ENCODE measurements at regions not wholly inside any gene's neighbourhood (a gene's known extent, or its start where the extent isn't known, plus 50 kb on each side); places are given as distances from the start of the nearest gene placed in this dataset.
"Not testable (repeated sequence)": the region's sequence is repeated elsewhere in the genome, so short reads cannot be mapped to it uniquely, and the experiment has no call there.

GRCh38 chr2:171266102-171266501 is 105.4 kb upstream of the TLK1 start:
- ATAC-seq: no peak
- intact Hi-C loops (cut with DNase I): no loop called here
- no peak for DNase-seq

DNA sequence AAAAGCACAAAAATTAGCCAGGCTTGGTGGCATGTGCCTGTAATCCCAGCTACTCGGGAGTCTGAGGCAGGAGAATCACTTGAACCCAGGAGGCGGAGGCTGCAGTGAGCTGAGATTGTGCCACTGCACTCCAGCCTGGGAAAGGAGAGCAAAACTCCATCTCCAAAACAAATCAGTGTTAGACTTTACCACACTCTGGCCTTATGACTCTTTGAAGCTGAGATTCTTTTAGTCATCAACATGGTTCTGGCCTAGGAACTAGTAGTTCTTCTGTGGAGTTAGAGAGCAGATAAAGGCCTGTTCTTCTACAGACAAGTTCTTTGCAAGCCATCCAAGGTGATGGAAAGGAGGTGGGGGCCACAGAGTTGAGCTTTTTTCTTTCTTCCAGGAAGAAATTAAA is 100.8 kb upstream of the TLK1 start:
- intact Hi-C loops (cut with DNase I); DNase-seq; ATAC-seq: not testable (repeated sequence)

DNA sequence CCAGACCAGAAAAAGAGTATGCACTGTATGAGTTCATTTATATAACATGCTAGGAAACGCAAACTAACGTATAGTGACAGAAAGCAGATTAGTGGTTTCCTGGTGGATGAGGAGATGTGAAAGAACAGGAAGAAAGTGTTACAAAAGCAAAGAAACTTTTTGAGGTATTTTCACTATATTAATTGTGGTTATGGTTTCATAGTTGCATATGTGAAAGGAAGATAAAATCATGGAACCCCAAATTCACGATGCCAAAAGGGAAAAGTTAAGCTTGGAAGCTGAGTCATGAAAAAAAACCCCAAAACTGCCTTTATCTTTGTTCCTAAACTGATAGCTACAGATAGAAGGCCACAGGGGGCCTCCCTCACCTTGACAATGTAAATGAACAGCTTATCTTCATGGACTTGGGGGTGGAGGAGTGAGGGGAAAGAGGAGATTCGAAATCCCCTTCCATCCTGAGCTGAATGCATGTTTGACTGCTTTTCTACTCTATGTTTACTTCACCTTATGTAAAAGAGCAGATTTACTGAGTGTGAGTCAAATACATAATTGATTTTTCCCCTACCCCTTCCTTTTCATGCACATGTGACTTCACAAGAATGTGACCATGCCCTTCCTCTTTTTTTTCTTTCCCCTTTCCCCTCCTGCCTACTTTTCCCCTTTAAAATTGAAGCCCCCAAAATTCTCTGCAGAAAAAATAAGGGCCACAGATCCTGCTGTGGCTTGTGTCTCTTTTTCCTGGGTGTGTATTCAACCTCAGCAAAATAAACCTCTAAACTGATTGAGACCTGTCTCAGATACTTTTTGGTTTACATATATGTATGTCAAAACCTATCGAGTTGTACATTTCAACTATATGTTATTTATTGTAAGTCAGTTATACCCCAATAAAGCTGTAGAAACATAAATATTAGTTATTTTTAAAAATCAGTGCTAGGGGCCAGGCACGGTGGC is 100.1 kb upstream of the TLK1 start:
- intact Hi-C loops (cut with DNase I): no loop called here
- DNase-seq (no peak), ATAC-seq (no peak)

DNA sequence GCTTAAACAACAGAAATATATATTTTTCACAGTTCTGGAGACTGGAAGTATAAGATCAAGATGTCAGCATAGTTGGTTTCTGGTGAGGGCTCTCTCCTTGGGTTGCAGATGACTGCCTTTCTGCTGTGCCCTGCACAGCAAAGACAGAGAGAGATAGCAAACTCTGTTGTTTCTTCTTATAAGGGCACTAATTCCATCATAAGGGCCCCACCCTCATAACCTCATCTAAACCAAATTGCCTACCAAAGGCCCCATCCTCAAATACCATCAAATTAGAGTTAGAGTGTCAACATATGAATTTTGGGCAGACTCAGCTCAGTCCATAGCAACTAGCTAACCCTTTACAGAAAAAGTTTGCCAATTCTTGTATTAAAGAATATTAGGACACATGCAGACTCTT is 94.0 kb upstream of the TLK1 start:
- no peak for ATAC-seq
- intact Hi-C loops (cut with DNase I): no loop called here
- no peak for DNase-seq

GRCh38 chr2:171253900-171254650 is 93.4 kb upstream of the TLK1 start:
- DNase-seq: no peak
- no peak for ATAC-seq
- intact Hi-C loops (cut with DNase I): no loop called here

DNA sequence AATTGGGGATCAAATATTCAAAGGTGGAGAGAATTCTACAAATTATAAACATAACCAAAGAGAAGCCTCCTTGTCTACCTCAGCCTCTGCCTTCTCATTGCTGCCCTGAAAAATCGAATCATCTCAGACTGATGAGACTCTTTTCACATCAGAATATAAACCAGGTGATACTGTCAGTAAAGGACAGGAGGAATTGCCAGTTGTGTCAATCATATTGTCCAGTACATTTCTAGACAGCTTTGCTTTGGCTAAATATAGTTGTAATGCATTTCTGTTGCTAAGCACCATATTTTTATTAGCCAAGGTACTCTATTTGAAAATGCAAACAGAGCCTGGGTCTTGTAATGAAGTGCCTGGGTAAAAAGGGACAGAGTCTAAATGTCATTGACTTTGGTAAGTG is 92.6 kb upstream of the TLK1 start:
- intact Hi-C loops (cut with DNase I): no loop called here
- DNase-seq: no peak
- ATAC-seq: no peak

DNA sequence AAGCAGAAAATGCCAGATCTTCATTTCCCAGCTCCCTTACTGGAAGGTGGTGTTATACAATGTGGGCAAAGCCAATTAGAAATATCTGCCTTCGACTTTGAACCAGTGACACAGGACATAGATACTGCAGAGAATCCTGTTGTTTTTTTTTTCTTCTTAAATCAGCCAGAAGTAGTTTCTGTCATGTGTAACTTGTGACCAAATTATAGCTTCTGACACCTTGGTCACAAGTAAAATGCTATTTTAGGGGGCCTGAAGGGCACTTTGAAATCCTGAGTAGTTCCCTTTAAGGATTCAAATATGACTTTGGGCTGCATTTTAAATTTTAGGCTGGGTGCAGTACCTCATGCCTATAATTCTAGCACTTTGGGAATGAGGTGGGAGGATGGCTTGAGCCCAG is 89.0 kb upstream of the TLK1 start:
- DNase-seq: no peak
- intact Hi-C loops (cut with DNase I): no loop called here
- ATAC-seq: no peak

GRCh38 chr2:171247741-171248662 is 87.3 kb upstream of the TLK1 start:
- DNase-seq (no peak), ATAC-seq (no peak)
- intact Hi-C loops (cut with DNase I): no loop called here

DNA sequence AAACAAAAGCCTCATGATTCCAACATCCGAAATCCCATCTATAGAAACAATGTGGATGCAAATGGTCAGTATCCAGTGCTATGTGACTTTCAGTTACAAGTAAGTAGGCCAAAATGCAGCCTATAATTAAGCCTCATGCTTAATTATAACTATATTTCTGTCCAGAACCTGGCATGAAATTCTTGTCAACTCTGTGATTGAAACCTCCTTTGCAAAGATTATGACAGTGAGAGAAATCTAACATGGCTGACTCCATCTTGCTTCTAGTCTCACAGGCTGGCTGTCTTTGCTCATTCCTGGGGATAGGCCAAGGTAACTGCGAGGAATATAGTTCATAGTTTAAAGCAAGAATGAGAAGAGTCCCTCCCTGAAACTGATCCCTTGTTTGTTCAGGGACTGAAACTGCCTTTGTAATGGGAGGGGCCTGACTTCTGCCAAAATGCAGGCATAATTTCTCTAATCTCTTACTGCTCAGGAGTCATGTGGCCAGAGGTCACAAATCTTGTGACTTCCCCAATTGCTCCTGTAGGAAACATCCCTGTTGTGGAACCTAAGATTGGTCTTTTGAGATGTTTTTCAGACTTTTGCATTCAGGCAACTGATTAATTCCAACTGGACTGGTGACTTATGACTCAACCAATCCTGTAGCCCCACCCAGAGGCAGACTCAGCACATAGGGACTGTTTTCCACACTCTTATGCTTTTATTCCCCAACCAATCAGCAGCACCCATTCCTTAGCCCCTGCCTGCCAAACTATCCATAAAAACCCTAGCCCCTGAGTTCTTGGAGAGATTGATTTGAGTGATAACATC is 84.5 kb upstream of the TLK1 start:
- intact Hi-C loops (cut with DNase I): no loop called here
- ATAC-seq (no peak), DNase-seq (no peak)

- intact Hi-C loops (cut with DNase I): no loop called here
- no peak for ATAC-seq
Observed at GRCh38 chr2:171244466-171244969, 83.8 kb upstream of the TLK1 start.

GRCh38 chr2:171241771-171242170 is 81.1 kb upstream of the TLK1 start:
- ATAC-seq: no peak
- intact Hi-C loops (cut with DNase I): no loop called here
- DNase-seq: no peak

More at GRCh38 chr2:171244466-171244969, 83.8 kb upstream of the TLK1 start:
- no peak for DNase-seq

DNA sequence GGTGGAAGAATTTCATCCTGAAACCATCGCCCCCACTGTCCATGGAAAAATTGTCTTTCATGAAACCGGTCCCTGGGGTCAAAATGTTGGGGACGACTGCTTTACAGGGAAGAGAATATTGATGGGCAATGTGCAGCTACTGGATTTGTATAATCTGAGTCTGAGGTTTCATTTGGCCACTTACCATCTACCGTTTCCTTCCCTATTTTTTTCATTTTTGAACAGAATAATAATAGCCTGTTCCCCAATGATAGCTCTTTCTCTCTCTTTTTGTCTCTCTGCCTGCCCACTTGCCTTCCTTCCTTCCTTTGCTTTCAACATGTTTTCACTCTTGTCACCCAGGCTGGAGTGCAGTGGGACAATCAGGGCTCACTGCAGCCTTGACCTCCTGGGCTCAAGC is 78.3 kb upstream of the TLK1 start:
- ATAC-seq (no peak), DNase-seq (no peak)
- intact Hi-C loops (cut with DNase I): no loop called here

DNA sequence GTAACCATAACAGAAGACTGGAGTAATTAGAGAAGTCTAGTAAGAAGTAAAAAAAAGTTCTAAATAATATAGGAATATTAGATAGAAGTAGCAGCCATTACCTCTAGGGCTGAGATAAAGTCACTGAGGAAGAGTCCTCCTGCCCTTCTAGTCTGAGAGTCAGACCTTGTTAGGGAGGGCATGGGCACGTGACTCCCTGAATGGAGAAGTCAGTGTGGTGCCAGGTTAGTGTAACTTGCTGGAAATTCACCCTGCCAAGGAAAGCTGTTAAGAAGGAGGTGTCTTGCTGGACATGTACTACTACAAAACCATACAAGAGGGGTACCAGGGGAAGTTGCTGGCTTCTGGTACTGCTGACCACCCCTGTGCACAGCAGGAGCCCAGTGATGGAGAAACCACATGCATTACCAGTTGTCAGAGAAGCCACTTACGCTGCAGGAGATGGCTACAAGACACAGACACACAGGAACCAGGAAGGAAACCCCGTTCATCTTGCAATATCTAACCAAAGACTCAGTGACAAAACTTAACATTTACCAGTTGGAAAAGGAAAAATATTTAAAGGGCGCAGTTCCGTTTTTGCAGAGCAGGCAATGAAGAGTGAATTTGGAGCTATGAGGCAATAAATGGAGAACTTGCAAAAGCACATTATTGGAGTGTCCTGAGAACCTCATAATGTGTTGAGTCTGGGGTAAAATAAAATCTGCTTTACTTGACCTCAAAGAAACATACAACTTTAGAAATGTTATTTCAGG is 77.2 kb upstream of the TLK1 start:
- intact Hi-C loops (cut with DNase I): no loop called here
- no peak for DNase-seq
- ATAC-seq: no peak

GRCh38 chr2:171235262-171235881 is 74.7 kb upstream of the TLK1 start:
- no peak for DNase-seq
- ATAC-seq: no peak
- intact Hi-C loops (cut with DNase I): no loop called here

- DNase-seq: no peak
- intact Hi-C loops (cut with DNase I): no loop called here
- ATAC-seq: peak in 1 of 2 donors; percentile 27
Observed at GRCh38 chr2:171230176-171230575, 69.5 kb upstream of the TLK1 start.

- ATAC-seq: no peak
- DNase-seq: no peak
- intact Hi-C loops (cut with DNase I): no loop called here
Observed at GRCh38 chr2:171228826-171229225, 68.1 kb upstream of the TLK1 start.

DNA sequence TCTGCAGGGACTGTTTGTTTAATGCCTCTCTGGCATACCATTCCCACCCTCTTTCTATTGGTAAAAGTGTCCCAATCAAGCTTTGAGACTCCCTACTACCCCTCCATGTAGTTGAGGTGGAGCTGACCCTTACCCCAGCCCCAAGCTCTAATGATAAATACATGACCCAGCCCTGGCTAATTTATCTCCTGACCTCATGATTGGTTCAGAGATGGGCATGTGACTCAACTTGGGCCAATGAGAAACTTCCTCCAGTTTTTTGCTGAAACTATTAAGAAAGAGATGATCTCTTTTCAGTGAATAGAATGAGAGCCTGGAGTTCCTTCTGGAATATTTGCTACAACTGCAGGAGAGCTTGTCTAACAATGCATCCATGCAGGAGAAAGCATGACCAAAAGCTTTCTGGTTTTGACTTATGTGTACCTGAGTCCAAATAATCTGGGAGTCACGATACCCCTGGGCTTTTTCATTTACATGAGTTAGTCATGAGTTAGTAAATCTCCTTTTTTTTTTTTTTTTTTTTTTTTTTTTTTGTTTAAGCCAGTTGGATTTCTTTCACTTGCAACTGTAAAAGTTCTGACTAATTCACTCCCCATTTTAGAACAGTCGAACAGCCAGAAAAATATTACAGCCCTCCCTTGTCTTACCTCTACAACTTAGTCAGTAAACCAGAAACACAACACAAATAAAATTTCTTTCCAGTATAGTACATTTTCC is 66.5 kb upstream of the TLK1 start:
- DNase-seq (no peak), ATAC-seq (no peak)
- intact Hi-C loops (cut with DNase I): no loop called here
